ENCODE measurements at regions not wholly inside any gene's neighbourhood (a gene's known extent, or its start where the extent isn't known, plus 50 kb on each side); places are given as distances from the start of the nearest gene placed in this dataset.
A peak's percentile ranks its signal among the peaks of the same experiment; 100 is the strongest.

DNA sequence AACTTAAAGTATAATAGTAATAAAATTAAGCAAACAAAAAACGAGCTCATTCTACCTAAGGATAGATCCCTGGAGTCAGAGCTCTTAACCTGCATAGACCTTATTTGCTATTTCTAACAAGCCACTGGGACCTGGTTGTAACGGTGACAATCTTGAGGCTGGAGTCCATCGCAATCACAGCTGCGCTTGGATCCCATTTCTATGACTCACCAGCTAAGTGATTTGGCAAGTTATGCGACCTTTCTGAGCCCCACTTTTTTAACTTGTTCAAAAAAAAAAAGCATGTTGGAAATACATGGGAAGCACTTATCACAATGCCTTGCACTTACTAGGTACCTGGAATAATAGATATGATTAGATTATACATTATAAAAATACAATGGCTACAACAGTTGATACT, 389.5 kb upstream of the CDH4 start:
- DNase-seq (ENCODE audit: extremely low spot score, unreplicated experiment), result peak; percentile 27
- Mint-ChIP-seq H3K36me3 (ENCODE audit: unreplicated experiment) (no peaks in the 10 kb centered on the region), H3K27me3 (ENCODE audit: unreplicated experiment) (no peaks in the 10 kb centered on the region), H3K4me3 (ENCODE audit: unreplicated experiment) (no peak overlapping the region), H3K4me1 (ENCODE audit: unreplicated experiment) (no peaks in the 10 kb centered on the region), H3K27ac (ENCODE audit: unreplicated experiment) (no peak overlapping the region), H3K9me3 (ENCODE audit: unreplicated experiment) (peaks cover 3% of the 10 kb centered on the region)
- TF ChIP-seq, protein P1, sequence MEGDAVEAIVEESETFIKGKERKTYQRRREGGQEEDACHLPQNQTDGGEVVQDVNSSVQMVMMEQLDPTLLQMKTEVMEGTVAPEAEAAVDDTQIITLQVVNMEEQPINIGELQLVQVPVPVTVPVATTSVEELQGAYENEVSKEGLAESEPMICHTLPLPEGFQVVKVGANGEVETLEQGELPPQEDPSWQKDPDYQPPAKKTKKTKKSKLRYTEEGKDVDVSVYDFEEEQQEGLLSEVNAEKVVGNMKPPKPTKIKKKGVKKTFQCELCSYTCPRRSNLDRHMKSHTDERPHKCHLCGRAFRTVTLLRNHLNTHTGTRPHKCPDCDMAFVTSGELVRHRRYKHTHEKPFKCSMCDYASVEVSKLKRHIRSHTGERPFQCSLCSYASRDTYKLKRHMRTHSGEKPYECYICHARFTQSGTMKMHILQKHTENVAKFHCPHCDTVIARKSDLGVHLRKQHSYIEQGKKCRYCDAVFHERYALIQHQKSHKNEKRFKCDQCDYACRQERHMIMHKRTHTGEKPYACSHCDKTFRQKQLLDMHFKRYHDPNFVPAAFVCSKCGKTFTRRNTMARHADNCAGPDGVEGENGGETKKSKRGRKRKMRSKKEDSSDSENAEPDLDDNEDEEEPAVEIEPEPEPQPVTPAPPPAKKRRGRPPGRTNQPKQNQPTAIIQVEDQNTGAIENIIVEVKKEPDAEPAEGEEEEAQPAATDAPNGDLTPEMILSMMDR (IDR thresholded peaks at IDR 0.05), result no peak

DNA sequence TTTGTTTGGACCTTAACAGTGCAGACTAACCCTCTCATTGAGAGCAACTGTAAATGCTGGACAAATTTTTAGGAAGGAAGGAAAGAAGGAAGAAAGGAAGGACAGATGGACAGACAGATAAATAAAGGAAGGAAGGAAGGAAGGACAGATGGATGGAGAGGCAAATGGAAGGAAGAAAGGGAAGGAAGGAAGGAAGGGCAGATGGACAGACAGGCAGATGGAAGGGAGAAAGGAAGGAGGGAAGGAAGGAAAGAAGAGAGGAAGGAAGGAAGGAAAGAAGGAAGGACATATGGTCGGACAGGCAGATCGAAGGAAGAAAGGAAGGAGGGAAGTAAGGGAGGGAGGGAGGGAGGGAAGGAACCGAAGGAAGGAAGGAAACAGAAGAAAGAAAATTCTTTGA, 388.5 kb upstream of the CDH4 start:
- TF ChIP-seq, protein P1 (IDR thresholded peaks at IDR 0.05), result no peak
- H3K27ac Mint-ChIP-seq (ENCODE audit: unreplicated experiment), result no peak overlapping the region
- no peaks in the 10 kb centered on the region for H3K36me3 Mint-ChIP-seq (ENCODE audit: unreplicated experiment)
- H3K4me1 Mint-ChIP-seq (ENCODE audit: unreplicated experiment), result no peaks in the 10 kb centered on the region
- H3K4me3 Mint-ChIP-seq (ENCODE audit: unreplicated experiment), result no peak overlapping the region
- H3K9me3 Mint-ChIP-seq (ENCODE audit: unreplicated experiment), result peaks cover 3% of the 10 kb centered on the region
- DNase-seq (ENCODE audit: extremely low spot score, unreplicated experiment), result no peak
- H3K27me3 Mint-ChIP-seq (ENCODE audit: unreplicated experiment), result no peaks in the 10 kb centered on the region

DNA sequence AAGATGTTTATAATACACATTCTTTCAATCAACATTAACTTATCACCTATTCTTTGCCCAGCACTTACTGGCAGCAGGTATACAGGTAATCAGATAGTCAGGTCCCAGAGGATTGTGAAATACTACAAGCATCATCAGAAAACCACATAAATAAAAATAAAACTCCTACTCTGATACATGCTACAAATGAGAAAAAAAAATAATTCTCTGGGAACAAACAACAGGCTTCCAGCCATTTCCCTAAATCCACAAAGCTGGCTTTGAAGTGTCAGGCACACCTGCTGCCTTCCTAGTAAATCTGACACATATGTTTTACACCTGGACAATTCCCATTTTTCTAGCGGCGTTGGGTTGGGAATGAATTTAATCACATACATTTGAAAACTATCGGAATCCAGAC, 384.5 kb upstream of the CDH4 start:
- no peak overlapping the region for H3K4me3 Mint-ChIP-seq (ENCODE audit: unreplicated experiment)
- H3K36me3 Mint-ChIP-seq (ENCODE audit: unreplicated experiment), result no peaks in the 10 kb centered on the region
- no peaks in the 10 kb centered on the region for H3K27me3 Mint-ChIP-seq (ENCODE audit: unreplicated experiment)
- H3K27ac Mint-ChIP-seq (ENCODE audit: unreplicated experiment), result no peak overlapping the region
- H3K4me1 Mint-ChIP-seq (ENCODE audit: unreplicated experiment), result no peaks in the 10 kb centered on the region
- TF ChIP-seq, protein P1 (IDR thresholded peaks at IDR 0.05), result no peak
- no peak for DNase-seq (ENCODE audit: extremely low spot score, unreplicated experiment)
- H3K9me3 Mint-ChIP-seq (ENCODE audit: unreplicated experiment), result peaks cover 3% of the 10 kb centered on the region

DNA sequence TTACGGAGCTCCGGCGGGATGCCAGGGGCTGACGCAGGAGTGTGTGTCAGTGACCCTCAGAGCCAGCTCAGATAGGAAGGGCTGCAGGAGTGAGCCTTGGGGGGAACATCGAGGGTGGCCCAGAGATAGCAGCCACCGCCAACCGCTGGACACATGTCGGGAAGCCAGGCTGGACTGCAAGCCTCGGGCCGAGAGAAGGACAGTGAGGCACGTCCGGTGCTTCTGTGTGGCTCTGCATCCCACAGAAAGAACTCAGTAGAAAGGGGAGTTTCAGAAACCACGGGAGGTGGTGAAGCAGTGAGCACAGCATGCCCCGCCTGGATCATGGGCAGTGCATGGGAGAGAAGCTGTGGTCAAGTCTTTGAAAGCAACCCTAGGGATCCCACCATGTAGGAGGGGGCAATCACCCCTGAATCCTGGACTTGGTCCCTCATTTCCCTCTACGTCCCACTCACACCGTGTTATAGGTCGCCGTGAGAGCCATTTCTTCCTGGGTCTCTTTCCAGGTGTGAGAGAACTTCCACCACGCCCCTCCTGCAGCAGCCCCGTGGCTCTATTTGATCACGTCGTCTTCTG, 383.7 kb upstream of the CDH4 start:
- Mint-ChIP-seq H3K4me3 (ENCODE audit: unreplicated experiment) (no peak overlapping the region), H3K27me3 (ENCODE audit: unreplicated experiment) (no peaks in the 10 kb centered on the region), H3K36me3 (ENCODE audit: unreplicated experiment) (no peaks in the 10 kb centered on the region), H3K4me1 (ENCODE audit: unreplicated experiment) (no peaks in the 10 kb centered on the region), H3K27ac (ENCODE audit: unreplicated experiment) (no peak overlapping the region), H3K9me3 (ENCODE audit: unreplicated experiment) (peaks cover 2% of the 10 kb centered on the region)
- TF ChIP-seq, protein P1 (IDR thresholded peaks at IDR 0.05), result no peak
- DNase-seq (ENCODE audit: extremely low spot score, unreplicated experiment), result no peak

DNA sequence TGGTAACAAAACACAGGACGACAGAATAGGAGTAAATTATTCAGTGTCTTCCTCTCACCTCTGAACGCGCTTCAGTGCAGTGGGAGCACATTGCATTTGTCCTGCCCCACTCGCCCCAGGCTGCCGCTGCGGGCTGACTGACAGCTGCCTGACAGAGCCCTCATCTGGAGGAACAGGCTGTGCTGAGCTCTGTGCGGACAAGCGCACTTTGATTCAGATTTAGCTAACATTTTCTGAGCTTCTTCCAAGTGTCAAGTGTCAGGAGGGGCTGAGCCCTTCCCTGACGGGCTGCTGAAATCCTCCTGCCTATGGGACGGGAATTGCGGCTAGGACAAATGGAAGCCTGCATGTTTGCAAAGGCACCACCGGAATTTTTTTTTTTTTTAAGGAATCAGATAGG, 383.0 kb upstream of the CDH4 start:
- H3K9me3 Mint-ChIP-seq (ENCODE audit: unreplicated experiment), result peaks cover 6% of the 10 kb centered on the region
- DNase-seq (ENCODE audit: extremely low spot score, unreplicated experiment), result no peak
- H3K36me3 Mint-ChIP-seq (ENCODE audit: unreplicated experiment), result no peaks in the 10 kb centered on the region
- no peaks in the 10 kb centered on the region for H3K27me3 Mint-ChIP-seq (ENCODE audit: unreplicated experiment)
- TF ChIP-seq, protein P1 (IDR thresholded peaks at IDR 0.05), result no peak
- no peak overlapping the region for H3K4me3 Mint-ChIP-seq (ENCODE audit: unreplicated experiment)
- H3K27ac Mint-ChIP-seq (ENCODE audit: unreplicated experiment), result no peak overlapping the region
- no peaks in the 10 kb centered on the region for H3K4me1 Mint-ChIP-seq (ENCODE audit: unreplicated experiment)
